Hematopoietic multipotent progenitor cell treated with erythropoietin and hydrocortisone succinate and interleukin-3 and kit ligand, for 8 days (in vitro differentiated cells): ENCODE measurements at regions not wholly inside any gene's neighbourhood (a gene's known extent, or its start where the extent isn't known, plus 50 kb on each side); places are given as distances from the start of the nearest gene placed in this dataset.
"Not testable (repeated sequence)": the region's sequence is repeated elsewhere in the genome, so short reads cannot be mapped to it uniquely, and the experiment has no call there.

Experiments used
- DNase-seq: peaks from one replicate; pipeline ENCODE4 v3.0.0-alpha.2; 2015

GRCh38 chr16:77070683-77071082 lies 120.3 kb upstream of the MON1B start:
- no peak for DNase-seq

GRCh38 chr16:77076839-77077238 lies 114.2 kb upstream of the MON1B start:
- no peak for DNase-seq

GRCh38 chr16:77077256-77077922 lies 113.6 kb upstream of the MON1B start:
- DNase-seq = no peak

GRCh38 chr16:77085981-77086380 lies 105.0 kb upstream of the MON1B start:
- DNase-seq = no peak

GRCh38 chr16:77090062-77090461 lies 100.9 kb upstream of the MON1B start:
- no peak for DNase-seq

GRCh38 chr16:77093309-77093708 lies 97.7 kb upstream of the MON1B start:
- DNase-seq = no peak

- DNase-seq = no peak
Measured at GRCh38 chr16:77093999-77094398, 97.0 kb upstream of the MON1B start.

GRCh38 chr16:77111056-77111565 lies 79.9 kb upstream of the MON1B start:
- DNase-seq = no peak

- DNase-seq = no peak
Measured at GRCh38 chr16:77112746-77113145, 78.2 kb upstream of the MON1B start.

GRCh38 chr16:77113835-77114234 lies 77.2 kb upstream of the MON1B start:
- no peak for DNase-seq

GRCh38 chr16:77114361-77114760 lies 76.6 kb upstream of the MON1B start:
- DNase-seq = not testable (repeated sequence)

- no peak for DNase-seq
Measured at GRCh38 chr16:77116856-77117255, 74.1 kb upstream of the MON1B start.

- no peak for DNase-seq
Measured at GRCh38 chr16:77117707-77118106, 73.3 kb upstream of the MON1B start.

- DNase-seq = no peak
Measured at GRCh38 chr16:77131398-77131797, 59.6 kb upstream of the MON1B start.

GRCh38 chr16:77132051-77132618 lies 58.9 kb upstream of the MON1B start:
- no peak for DNase-seq

GRCh38 chr16:77133706-77134105 lies 57.3 kb upstream of the MON1B start:
- DNase-seq = no peak

GRCh38 chr16:77137045-77137444 lies 53.9 kb upstream of the MON1B start:
- DNase-seq = no peak
